GM12891 (cell line): ENCODE measurements at regions not wholly inside any gene's neighbourhood (a gene's known extent, or its start where the extent isn't known, plus 50 kb on each side); places are given as distances from the start of the nearest gene placed in this dataset.

ENCODE experiments used
- POLR2A ChIP-seq: IDR thresholded peaks from 2 replicates; pipeline ENCODE4 v1.6.1; 2011; ENCODE audit warnings: low read depth, low read length, control low read depth
- POLR2AphosphoS5 ChIP-seq: IDR thresholded peaks from 2 replicates; pipeline ENCODE4 v1.6.1; 2011; ENCODE audit warnings: low read depth, low read length, control low read depth
- POU2F2 ChIP-seq: IDR thresholded peaks from 2 replicates; pipeline ENCODE4 v1.6.1; 2011; ENCODE audit warnings: low read depth, mild to moderate bottlenecking, control low read depth, low read length, moderate library complexity
- SPI1 ChIP-seq: IDR thresholded peaks from 2 replicates; pipeline ENCODE4 v1.6.1; 2011; ENCODE audit warnings: low read depth, low read length, control low read depth
- TAF1 ChIP-seq: IDR thresholded peaks from 2 replicates; pipeline ENCODE4 v1.6.1; 2011; ENCODE audit warnings: low read depth, low read length, control low read depth

- TF ChIP-seq POU2F2 (no peak), POLR2AphosphoS5 (no peak), POLR2A (no peak), SPI1 (no peak), TAF1 (no peak)
Measured at GRCh38 chrX:78555401-78555980, 103.6 kb downstream of the RTL3 start.
